ENCODE measurements at regions not wholly inside any gene's neighbourhood (a gene's known extent, or its start where the extent isn't known, plus 50 kb on each side); places are given as distances from the start of the nearest gene placed in this dataset.

- CTCF ChIA-PET, result interaction anchor here (0.7 kb wide), 1 partner anchor 99 kb away, joined by 3 read pairs; no protein-coding TSS in a partner anchor
- no peak for ATAC-seq
- Mint-ChIP-seq H3K36me3 (peaks cover 16% of the 10 kb centered on the region), H3K27me3 (peaks cover 13% of the 10 kb centered on the region), H3K9me3 (ENCODE audit: low read depth) (peaks cover 6% of the 10 kb centered on the region), H3K4me1 (peaks cover 9% of the 10 kb centered on the region), H3K4me3 (no peak overlapping the region), H3K27ac (no peak overlapping the region)
- no peak for DNase-seq
Observed at GRCh38 chr10:113967126-113967525, 76.5 kb upstream of the ADRB1 start.

- H3K9me3 Mint-ChIP-seq (ENCODE audit: low read depth), result peaks cover 6% of the 10 kb centered on the region
- DNase-seq (no peak), ATAC-seq (no peak)
- no peak overlapping the region for H3K27ac Mint-ChIP-seq
- H3K4me3 Mint-ChIP-seq, result no peak overlapping the region
- CTCF ChIA-PET, result no interaction called here
- peaks cover 13% of the 10 kb centered on the region for H3K36me3 Mint-ChIP-seq
- H3K27me3 Mint-ChIP-seq, result peaks cover 33% of the 10 kb centered on the region
- H3K4me1 Mint-ChIP-seq, result no peaks in the 10 kb centered on the region
Observed at GRCh38 chr10:113970641-113971040, 73.0 kb upstream of the ADRB1 start.

GRCh38 chr10:113971349-113971973 lies 72.2 kb upstream of the ADRB1 start:
- H3K9me3 Mint-ChIP-seq (ENCODE audit: low read depth), result peaks cover 6% of the 10 kb centered on the region
- peaks cover 39% of the 10 kb centered on the region for H3K27me3 Mint-ChIP-seq
- peaks cover 13% of the 10 kb centered on the region for H3K36me3 Mint-ChIP-seq
- no peak for DNase-seq
- no peaks in the 10 kb centered on the region for H3K4me1 Mint-ChIP-seq
- CTCF ChIA-PET, result no interaction called here
- ATAC-seq, result no peak
- no peak overlapping the region for H3K27ac Mint-ChIP-seq
- H3K4me3 Mint-ChIP-seq, result no peak overlapping the region

- no peak for ATAC-seq
- Mint-ChIP-seq H3K27me3 (peaks cover 42% of the 10 kb centered on the region), H3K27ac (no peak overlapping the region), H3K9me3 (ENCODE audit: low read depth) (no peaks in the 10 kb centered on the region), H3K36me3 (peaks cover 4% of the 10 kb centered on the region), H3K4me3 (no peak overlapping the region), H3K4me1 (peaks cover 5% of the 10 kb centered on the region)
- DNase-seq, result no peak
- CTCF ChIA-PET, result no interaction called here
Observed at GRCh38 chr10:113977174-113977573, 66.5 kb upstream of the ADRB1 start.

DNA sequence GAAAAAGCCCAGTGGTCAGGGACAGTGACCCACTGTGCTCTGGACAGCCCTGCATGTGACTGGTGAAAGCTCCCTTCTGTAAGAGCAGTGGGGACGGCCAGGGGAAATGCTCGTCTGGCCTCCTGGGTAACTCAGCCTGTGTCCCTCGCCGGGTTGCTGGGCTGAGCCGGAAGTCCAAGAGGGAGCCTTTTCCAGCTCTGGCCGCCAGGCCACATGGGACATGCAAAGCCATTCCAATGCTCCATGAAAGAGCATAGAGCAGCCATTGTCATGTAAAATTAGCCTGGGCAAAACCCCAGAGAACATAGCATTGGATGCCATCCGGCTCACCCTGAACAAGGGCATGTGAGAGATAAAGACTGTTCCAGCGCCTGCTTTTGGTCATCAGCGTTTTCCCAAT lies 64.9 kb upstream of the ADRB1 start:
- ATAC-seq, result no peak
- H3K9me3 Mint-ChIP-seq (ENCODE audit: low read depth), result no peaks in the 10 kb centered on the region
- no peak overlapping the region for H3K4me3 Mint-ChIP-seq
- H3K27ac Mint-ChIP-seq, result no peak overlapping the region
- no peak for DNase-seq
- H3K36me3 Mint-ChIP-seq, result peaks cover 4% of the 10 kb centered on the region
- H3K4me1 Mint-ChIP-seq, result peaks cover 21% of the 10 kb centered on the region
- H3K27me3 Mint-ChIP-seq, result peaks cover 28% of the 10 kb centered on the region
- CTCF ChIA-PET, result no interaction called here

DNA sequence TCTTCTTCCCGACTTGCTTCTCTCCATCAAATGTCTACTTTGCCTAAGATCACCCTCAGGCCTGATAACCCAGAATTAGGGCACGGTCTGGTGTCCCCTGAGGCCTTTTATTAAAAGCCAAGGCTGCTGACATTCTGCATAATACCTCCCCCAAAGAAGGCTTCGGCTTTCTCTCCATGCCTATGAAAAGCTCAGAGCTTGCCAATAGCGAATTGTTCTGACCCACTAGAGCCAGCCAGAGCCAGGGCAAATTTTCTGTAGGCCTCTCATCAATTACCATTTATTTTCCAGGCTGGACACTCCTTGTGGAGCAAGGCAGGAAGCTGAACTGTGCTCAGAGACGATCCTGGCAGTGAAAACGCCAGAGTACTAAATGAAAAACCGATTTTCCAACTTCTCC lies 64.3 kb upstream of the ADRB1 start:
- no peak for ATAC-seq
- CTCF ChIA-PET, result interaction anchor here (1.6 kb wide), 1 partner anchor 9 kb away, joined by 3 read pairs; no protein-coding TSS in a partner anchor
- Mint-ChIP-seq H3K27me3 (peaks cover 29% of the 10 kb centered on the region), H3K9me3 (ENCODE audit: low read depth) (no peaks in the 10 kb centered on the region), H3K4me3 (no peak overlapping the region), H3K36me3 (peaks cover 4% of the 10 kb centered on the region), H3K4me1 (peaks cover 23% of the 10 kb centered on the region), H3K27ac (no peak overlapping the region)
- no peak for DNase-seq

DNA sequence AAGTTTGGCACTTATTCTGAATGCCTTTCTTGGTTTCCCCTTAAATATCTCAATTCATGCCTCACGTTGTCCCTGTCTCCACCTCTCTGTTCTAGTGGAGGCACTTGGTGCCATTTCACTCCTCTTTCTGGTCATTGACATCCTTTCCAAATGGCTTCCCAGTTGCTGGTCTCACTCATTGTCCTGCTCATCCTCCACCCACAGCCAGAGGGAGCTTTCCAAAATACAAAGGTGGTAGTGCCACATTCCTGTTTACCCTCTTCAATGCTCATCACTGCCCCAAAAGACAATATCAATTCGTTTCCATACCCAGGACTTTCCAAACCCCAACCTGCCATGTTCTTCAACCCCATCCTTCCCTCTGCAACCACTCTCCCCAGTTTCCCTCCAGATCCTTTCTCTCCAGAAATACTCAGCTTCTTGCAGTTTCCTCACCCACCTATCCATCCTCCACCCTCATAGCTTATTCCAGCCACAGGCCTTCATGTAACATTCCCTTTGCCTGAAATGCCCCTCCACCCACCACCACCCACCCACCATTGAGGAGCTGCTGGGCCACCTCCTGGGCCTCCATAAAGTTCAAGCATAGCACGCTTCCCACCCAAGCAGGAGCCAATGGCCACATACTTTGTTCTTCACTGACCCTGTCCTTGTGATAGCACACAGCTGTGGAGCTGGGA lies 63.1 kb upstream of the ADRB1 start:
- no peak for ATAC-seq
- H3K36me3 Mint-ChIP-seq, result peaks cover 4% of the 10 kb centered on the region
- H3K27me3 Mint-ChIP-seq, result peaks cover 31% of the 10 kb centered on the region
- H3K9me3 Mint-ChIP-seq (ENCODE audit: low read depth), result no peaks in the 10 kb centered on the region
- DNase-seq, result no peak
- H3K4me3 Mint-ChIP-seq, result no peak overlapping the region
- CTCF ChIA-PET, result interaction anchor here (0.7 to 1.6 kb wide), 3 partner anchors 8 to 182 kb away, joined by 3 to 4 read pairs (median 3); no protein-coding TSS in a partner anchor
- no peak overlapping the region for H3K27ac Mint-ChIP-seq
- H3K4me1 Mint-ChIP-seq, result peaks cover 23% of the 10 kb centered on the region

DNA sequence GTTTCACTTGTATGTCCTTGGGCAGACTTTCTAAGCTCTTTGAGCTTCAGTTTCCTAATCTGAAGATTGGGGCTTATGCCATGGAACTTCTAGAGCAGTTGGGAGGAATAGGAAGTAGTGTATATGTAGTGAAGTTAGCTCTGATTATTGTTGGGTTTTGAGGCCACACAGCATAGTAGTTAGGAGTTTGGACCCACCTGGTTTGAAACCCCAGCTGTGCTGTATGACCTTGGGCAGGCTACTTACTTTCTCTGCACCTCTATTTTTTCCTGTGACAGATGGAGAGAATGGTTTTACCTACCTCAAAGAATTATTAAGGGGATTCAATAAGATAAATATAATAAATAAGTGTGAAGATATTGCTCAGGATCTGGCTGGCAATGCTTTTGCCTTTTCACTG lies 61.4 kb upstream of the ADRB1 start:
- peaks cover 8% of the 10 kb centered on the region for H3K36me3 Mint-ChIP-seq
- CTCF ChIA-PET, result interaction anchor here (1.3 to 3.7 kb wide), 3 partner anchors 17 to 28 kb away, joined by 4 to 15 read pairs (median 6); no protein-coding TSS in a partner anchor
- H3K27ac Mint-ChIP-seq, result no peak overlapping the region
- no peak for ATAC-seq
- peaks cover 29% of the 10 kb centered on the region for H3K27me3 Mint-ChIP-seq
- H3K9me3 Mint-ChIP-seq (ENCODE audit: low read depth), result peaks cover 7% of the 10 kb centered on the region
- peaks cover 23% of the 10 kb centered on the region for H3K4me1 Mint-ChIP-seq
- no peak for DNase-seq
- no peak overlapping the region for H3K4me3 Mint-ChIP-seq

DNA sequence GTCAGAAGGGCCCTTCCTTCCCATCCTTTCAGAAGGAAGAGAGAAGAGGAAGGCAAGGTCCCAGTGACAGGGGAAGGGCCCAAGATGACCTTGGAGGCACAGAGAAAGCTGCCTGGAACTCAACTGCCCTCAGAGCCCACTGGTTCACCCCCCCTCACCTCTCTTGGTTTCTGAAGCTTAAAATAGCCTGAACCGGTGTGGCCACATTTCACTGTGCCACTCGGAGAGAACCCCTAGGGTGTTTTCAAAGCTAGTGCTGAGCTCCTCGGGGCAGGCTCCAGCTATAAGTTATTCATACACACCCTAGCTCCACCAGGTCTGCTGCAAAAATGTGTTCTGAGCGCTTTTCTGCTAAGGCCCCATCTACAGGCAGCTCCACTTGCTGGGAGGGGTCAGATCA lies 60.9 kb upstream of the ADRB1 start:
- Mint-ChIP-seq H3K4me1 (peaks cover 26% of the 10 kb centered on the region), H3K4me3 (no peak overlapping the region), H3K9me3 (ENCODE audit: low read depth) (peaks cover 11% of the 10 kb centered on the region), H3K27me3 (peaks cover 29% of the 10 kb centered on the region), H3K36me3 (peaks cover 12% of the 10 kb centered on the region), H3K27ac (no peak overlapping the region)
- CTCF ChIA-PET, result interaction anchor here (1.3 to 3.7 kb wide), 2 partner anchors 22 to 29 kb away, joined by 6 to 15 read pairs; no protein-coding TSS in a partner anchor
- no peak for DNase-seq
- no peak for ATAC-seq

DNA sequence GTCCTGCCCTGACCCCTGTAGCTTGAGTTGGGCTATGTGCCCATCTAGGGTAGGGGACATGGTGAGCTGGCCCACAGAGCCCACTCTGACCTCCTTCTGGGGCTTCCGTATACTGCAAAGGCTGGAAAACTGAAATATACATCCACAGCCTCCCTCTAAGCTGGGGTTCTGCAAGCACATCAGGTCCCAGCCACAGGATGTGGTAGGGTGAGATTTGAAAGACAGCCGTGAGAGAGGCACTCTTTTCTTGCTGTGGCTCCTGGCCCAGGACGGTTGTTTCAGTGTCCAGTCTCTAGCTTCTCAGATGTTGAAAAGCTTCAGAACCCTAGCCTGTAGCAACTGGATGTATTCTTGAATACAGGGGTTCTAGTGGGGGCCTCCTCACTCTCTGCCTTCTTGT lies 60.1 kb upstream of the ADRB1 start:
- Mint-ChIP-seq H3K27ac (peak overlapping the region; percentile 71), H3K36me3 (peaks cover 13% of the 10 kb centered on the region), H3K4me1 (peaks cover 30% of the 10 kb centered on the region), H3K9me3 (ENCODE audit: low read depth) (peaks cover 11% of the 10 kb centered on the region), H3K4me3 (no peak overlapping the region), H3K27me3 (peaks cover 36% of the 10 kb centered on the region)
- peak; percentile 73 for DNase-seq
- peak; percentile 89 for ATAC-seq
- CTCF ChIA-PET, result interaction anchor here (0.7 to 3.7 kb wide), 3 partner anchors 23 to 111 kb away, joined by 3 to 15 read pairs (median 6); no protein-coding TSS in a partner anchor

DNA sequence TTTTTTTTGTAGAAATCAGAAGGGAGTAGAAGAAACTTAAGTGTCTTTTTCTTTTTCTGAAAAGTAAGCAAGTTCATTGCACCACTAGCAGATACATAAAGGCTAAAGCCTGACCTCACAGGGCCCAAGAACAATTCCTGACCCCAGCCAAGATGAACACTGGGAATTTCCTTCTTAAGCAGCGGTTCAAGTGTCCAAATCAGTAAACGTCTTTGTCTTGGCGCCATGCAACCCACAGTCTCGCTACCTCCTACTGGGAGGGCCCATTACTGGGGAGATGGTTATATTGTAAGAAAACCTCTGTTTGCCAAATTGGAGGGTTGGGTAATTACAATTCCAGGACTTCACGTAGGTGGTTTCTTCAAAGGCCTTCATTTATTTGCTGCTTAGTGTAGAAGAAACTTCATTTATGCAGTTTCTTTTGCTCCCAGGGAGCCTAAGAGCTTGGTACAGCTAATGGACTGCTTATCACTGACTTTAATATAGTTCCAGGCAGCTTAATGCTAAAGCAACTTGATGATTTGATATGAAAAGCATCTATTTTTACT lies 58.3 kb upstream of the ADRB1 start:
- H3K9me3 Mint-ChIP-seq (ENCODE audit: low read depth), result peaks cover 11% of the 10 kb centered on the region
- ATAC-seq (no peak), DNase-seq (no peak)
- CTCF ChIA-PET, result interaction anchor here (3.7 kb wide), 1 partner anchor 24 kb away, joined by 15 read pairs; no protein-coding TSS in a partner anchor
- peaks cover 49% of the 10 kb centered on the region for H3K27me3 Mint-ChIP-seq
- H3K4me1 Mint-ChIP-seq, result peaks cover 32% of the 10 kb centered on the region
- no peak overlapping the region for H3K4me3 Mint-ChIP-seq
- H3K36me3 Mint-ChIP-seq, result peaks cover 14% of the 10 kb centered on the region
- H3K27ac Mint-ChIP-seq, result no peak overlapping the region

GRCh38 chr10:113986316-113986715 lies 57.4 kb upstream of the ADRB1 start:
- no peak overlapping the region for H3K27ac Mint-ChIP-seq
- DNase-seq (no peak), ATAC-seq (no peak)
- CTCF ChIA-PET, result no interaction called here
- no peak overlapping the region for H3K4me3 Mint-ChIP-seq
- H3K9me3 Mint-ChIP-seq (ENCODE audit: low read depth), result peaks cover 11% of the 10 kb centered on the region
- H3K27me3 Mint-ChIP-seq, result peaks cover 56% of the 10 kb centered on the region
- peaks cover 13% of the 10 kb centered on the region for H3K36me3 Mint-ChIP-seq
- H3K4me1 Mint-ChIP-seq, result peaks cover 41% of the 10 kb centered on the region

GRCh38 chr10:113987156-113987555 lies 56.5 kb upstream of the ADRB1 start:
- no peak overlapping the region for H3K4me3 Mint-ChIP-seq
- H3K36me3 Mint-ChIP-seq, result peaks cover 10% of the 10 kb centered on the region
- peaks cover 42% of the 10 kb centered on the region for H3K4me1 Mint-ChIP-seq
- DNase-seq (no peak), ATAC-seq (no peak)
- CTCF ChIA-PET, result no interaction called here
- peaks cover 64% of the 10 kb centered on the region for H3K27me3 Mint-ChIP-seq
- peaks cover 11% of the 10 kb centered on the region for H3K9me3 Mint-ChIP-seq (ENCODE audit: low read depth)
- no peak overlapping the region for H3K27ac Mint-ChIP-seq

GRCh38 chr10:113987805-113988204 lies 55.9 kb upstream of the ADRB1 start:
- peaks cover 36% of the 10 kb centered on the region for H3K4me1 Mint-ChIP-seq
- H3K36me3 Mint-ChIP-seq, result peaks cover 10% of the 10 kb centered on the region
- DNase-seq, result no peak
- H3K27ac Mint-ChIP-seq, result no peak overlapping the region
- H3K27me3 Mint-ChIP-seq, result peaks cover 71% of the 10 kb centered on the region
- H3K4me3 Mint-ChIP-seq, result no peak overlapping the region
- ATAC-seq, result no peak
- CTCF ChIA-PET, result no interaction called here
- peaks cover 11% of the 10 kb centered on the region for H3K9me3 Mint-ChIP-seq (ENCODE audit: low read depth)

Measured in activated CD8-positive, alpha-beta memory T cell treated with anti-CD3 and anti-CD28 coated beads, Interleukin-2, amount 10 ng/mL, durations not matched to agents 7 days and 5 days (primary cell).